K562 (cell line): ENCODE measurements at regions not wholly inside any gene's neighbourhood (a gene's known extent, or its start where the extent isn't known, plus 50 kb on each side); places are given as distances from the start of the nearest gene placed in this dataset.

Source experiments
- HMG20A ChIP-seq: fragments of 450-650 bp; formaldehyde crosslinking; conservative IDR thresholded peaks from 2 replicates; pipeline ENCODE4 v1.4.0; 2020; ENCODE audit warnings: mild to moderate bottlenecking, mixed read lengths
- MAFF ChIP-seq: IDR thresholded peaks from 2 replicates; pipeline ENCODE4 v1.6.1; 2012; ENCODE audit warnings: low read length, improper control_type of control experiment
- MAFG ChIP-seq: fragments of 450-650 bp; conservative IDR thresholded peaks from 2 replicates; pipeline ENCODE4 v1.6.1; 2016; ENCODE audit warnings: missing genetic modification characterization, missing compliant biosample characterization
- MAFK ChIP-seq: IDR thresholded peaks from 2 replicates; pipeline ENCODE4 v1.6.1; 2011; ENCODE audit warnings: low read length, improper control_type of control experiment
- MYC ChIP-seq, 2 experiments: fragments of 250-450 bp in 1 of 2; sonication (Bioruptor Pico) in 1 of 2; IDR thresholded peaks; 2 replicates each; pipeline versions ENCODE4 v1.5.1 to v1.6.1; 2012 to 2021; ENCODE audit warnings: low read depth in 2 of 2, borderline replicate concordance in 1 of 2, improper control_type of control experiment in 1 of 2, low read length in 1 of 2, mild to moderate bottlenecking in 1 of 2, moderate library complexity in 1 of 2
- NR2C2 ChIP-seq, 2 experiments: fragments of 200-800 bp in 1 of 2; sonication (Bioruptor generic) in 1 of 2; sonication (generic) in 1 of 2; formaldehyde crosslinking in 1 of 2; IDR thresholded peaks; 2 replicates each; pipeline versions ENCODE4 v1.6.1 to v1.8.0; 2016 to 2022; ENCODE audit warnings: mild to moderate bottlenecking in 1 of 2, missing compliant biosample characterization in 1 of 2, missing genetic modification characterization in 1 of 2, missing genetic modification reagents in 1 of 2
- ZNF146 ChIP-seq: IDR thresholded peaks from one replicate; pipeline ENCODE4 v1.6.1; 2018; ENCODE audit warnings: missing compliant biosample characterization; ENCODE audit not compliant: unreplicated experiment
- ZNF41 ChIP-seq: fragments of 250-450 bp; sonication (Bioruptor Pico); conservative IDR thresholded peaks from 2 replicates; pipeline ENCODE4 v1.4.0; 2020; ENCODE audit warnings: mild to moderate bottlenecking
- TF ChIP-seq, protein P1 (sequence below): fragments of 250-450 bp; sonication (Bioruptor Pico); IDR thresholded peaks from 2 replicates; pipeline ENCODE4 v1.4.0; 2020; ENCODE audit warnings: mild to moderate bottlenecking, moderate library complexity, borderline replicate concordance
- TF ChIP-seq, protein P2 (sequence below): sonication (generic); formaldehyde crosslinking; IDR thresholded peaks from 2 replicates; pipeline ENCODE4 v1.8.1; 2023; ENCODE audit warnings: mild to moderate bottlenecking, missing genetic modification reagents
- TF ChIP-seq, protein P3 (sequence below), 2 experiments: fragments of 450-650 bp; formaldehyde crosslinking in 1 of 2; IDR thresholded peaks; 2 replicates each; pipeline versions ENCODE4 v1.4.0 to v1.6.1; 2014 to 2020; ENCODE audit warnings: mild to moderate bottlenecking in 2 of 2, borderline replicate concordance in 1 of 2, low read depth in 1 of 2
- TF ChIP-seq, protein P4 (sequence below): sonication (generic); formaldehyde crosslinking; IDR thresholded peaks from 2 replicates; pipeline ENCODE4 v1.4.0; 2020; ENCODE audit warnings: mild to moderate bottlenecking, missing genetic modification reagents

DNA sequence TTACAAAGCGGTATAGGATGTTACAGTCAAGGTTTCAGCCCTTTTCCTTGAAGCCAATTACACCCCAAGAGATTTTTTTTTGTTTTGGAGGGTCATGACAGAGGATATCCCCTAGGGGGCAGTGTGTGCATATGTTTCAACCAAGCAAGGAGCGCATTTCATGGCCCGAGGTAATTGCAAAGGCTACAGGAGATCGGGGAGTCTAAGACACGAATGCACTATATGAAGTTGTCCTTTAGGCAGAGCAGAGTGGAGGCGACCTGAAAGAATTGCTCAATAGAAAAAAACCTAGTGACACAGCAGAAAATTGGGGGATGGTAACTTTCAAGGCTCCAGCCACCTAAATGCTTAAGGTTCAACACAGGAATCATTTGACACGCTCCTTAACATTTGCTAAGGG, 219.8 kb upstream of the PARD3B start (continued):
- TF ChIP-seq MYC (IDR thresholded peaks at IDR 0.05; ENCODE audit: low read depth, low read length) = 0 out of 2 replicates have a peak, but pooled peaks have one; percentile 31
- no peak for TF ChIP-seq MYC (CRISPR knock-in tag; IDR thresholded peaks at IDR 0.05; ENCODE audit: borderline replicate concordance, low read depth)
- peak; percentile 69 for TF ChIP-seq MAFF
- TF ChIP-seq, protein P1, sequence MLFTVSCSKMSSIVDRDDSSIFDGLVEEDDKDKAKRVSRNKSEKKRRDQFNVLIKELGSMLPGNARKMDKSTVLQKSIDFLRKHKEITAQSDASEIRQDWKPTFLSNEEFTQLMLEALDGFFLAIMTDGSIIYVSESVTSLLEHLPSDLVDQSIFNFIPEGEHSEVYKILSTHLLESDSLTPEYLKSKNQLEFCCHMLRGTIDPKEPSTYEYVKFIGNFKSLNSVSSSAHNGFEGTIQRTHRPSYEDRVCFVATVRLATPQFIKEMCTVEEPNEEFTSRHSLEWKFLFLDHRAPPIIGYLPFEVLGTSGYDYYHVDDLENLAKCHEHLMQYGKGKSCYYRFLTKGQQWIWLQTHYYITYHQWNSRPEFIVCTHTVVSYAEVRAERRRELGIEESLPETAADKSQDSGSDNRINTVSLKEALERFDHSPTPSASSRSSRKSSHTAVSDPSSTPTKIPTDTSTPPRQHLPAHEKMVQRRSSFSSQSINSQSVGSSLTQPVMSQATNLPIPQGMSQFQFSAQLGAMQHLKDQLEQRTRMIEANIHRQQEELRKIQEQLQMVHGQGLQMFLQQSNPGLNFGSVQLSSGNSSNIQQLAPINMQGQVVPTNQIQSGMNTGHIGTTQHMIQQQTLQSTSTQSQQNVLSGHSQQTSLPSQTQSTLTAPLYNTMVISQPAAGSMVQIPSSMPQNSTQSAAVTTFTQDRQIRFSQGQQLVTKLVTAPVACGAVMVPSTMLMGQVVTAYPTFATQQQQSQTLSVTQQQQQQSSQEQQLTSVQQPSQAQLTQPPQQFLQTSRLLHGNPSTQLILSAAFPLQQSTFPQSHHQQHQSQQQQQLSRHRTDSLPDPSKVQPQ (CRISPR knock-in tag) = no peak
- TF ChIP-seq, protein P2, sequence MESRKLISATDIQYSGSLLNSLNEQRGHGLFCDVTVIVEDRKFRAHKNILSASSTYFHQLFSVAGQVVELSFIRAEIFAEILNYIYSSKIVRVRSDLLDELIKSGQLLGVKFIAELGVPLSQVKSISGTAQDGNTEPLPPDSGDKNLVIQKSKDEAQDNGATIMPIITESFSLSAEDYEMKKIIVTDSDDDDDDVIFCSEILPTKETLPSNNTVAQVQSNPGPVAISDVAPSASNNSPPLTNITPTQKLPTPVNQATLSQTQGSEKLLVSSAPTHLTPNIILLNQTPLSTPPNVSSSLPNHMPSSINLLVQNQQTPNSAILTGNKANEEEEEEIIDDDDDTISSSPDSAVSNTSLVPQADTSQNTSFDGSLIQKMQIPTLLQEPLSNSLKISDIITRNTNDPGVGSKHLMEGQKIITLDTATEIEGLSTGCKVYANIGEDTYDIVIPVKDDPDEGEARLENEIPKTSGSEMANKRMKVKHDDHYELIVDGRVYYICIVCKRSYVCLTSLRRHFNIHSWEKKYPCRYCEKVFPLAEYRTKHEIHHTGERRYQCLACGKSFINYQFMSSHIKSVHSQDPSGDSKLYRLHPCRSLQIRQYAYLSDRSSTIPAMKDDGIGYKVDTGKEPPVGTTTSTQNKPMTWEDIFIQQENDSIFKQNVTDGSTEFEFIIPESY (CRISPR knock-in tag) = no peak
- TF ChIP-seq ZNF146 (CRISPR knock-in tag) = no peak
- no peak for TF ChIP-seq NR2C2 (CRISPR knock-in tag; IDR thresholded peaks at IDR 0.05)
- peak; percentile 25; the same call in 1 of the 2 replicates for TF ChIP-seq NR2C2 (tag; IDR thresholded peaks at IDR 0.05)
- TF ChIP-seq, protein P3, sequence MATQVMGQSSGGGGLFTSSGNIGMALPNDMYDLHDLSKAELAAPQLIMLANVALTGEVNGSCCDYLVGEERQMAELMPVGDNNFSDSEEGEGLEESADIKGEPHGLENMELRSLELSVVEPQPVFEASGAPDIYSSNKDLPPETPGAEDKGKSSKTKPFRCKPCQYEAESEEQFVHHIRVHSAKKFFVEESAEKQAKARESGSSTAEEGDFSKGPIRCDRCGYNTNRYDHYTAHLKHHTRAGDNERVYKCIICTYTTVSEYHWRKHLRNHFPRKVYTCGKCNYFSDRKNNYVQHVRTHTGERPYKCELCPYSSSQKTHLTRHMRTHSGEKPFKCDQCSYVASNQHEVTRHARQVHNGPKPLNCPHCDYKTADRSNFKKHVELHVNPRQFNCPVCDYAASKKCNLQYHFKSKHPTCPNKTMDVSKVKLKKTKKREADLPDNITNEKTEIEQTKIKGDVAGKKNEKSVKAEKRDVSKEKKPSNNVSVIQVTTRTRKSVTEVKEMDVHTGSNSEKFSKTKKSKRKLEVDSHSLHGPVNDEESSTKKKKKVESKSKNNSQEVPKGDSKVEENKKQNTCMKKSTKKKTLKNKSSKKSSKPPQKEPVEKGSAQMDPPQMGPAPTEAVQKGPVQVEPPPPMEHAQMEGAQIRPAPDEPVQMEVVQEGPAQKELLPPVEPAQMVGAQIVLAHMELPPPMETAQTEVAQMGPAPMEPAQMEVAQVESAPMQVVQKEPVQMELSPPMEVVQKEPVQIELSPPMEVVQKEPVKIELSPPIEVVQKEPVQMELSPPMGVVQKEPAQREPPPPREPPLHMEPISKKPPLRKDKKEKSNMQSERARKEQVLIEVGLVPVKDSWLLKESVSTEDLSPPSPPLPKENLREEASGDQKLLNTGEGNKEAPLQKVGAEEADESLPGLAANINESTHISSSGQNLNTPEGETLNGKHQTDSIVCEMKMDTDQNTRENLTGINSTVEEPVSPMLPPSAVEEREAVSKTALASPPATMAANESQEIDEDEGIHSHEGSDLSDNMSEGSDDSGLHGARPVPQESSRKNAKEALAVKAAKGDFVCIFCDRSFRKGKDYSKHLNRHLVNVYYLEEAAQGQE (IDR thresholded peaks at IDR 0.05; ENCODE audit: borderline replicate concordance) = peak; percentile 85
- TF ChIP-seq, protein P3 (CRISPR knock-in tag; IDR thresholded peaks at IDR 0.05; ENCODE audit: low read depth) = no peak
- no peak for TF ChIP-seq HMG20A (CRISPR knock-in tag)
- TF ChIP-seq, protein P4, sequence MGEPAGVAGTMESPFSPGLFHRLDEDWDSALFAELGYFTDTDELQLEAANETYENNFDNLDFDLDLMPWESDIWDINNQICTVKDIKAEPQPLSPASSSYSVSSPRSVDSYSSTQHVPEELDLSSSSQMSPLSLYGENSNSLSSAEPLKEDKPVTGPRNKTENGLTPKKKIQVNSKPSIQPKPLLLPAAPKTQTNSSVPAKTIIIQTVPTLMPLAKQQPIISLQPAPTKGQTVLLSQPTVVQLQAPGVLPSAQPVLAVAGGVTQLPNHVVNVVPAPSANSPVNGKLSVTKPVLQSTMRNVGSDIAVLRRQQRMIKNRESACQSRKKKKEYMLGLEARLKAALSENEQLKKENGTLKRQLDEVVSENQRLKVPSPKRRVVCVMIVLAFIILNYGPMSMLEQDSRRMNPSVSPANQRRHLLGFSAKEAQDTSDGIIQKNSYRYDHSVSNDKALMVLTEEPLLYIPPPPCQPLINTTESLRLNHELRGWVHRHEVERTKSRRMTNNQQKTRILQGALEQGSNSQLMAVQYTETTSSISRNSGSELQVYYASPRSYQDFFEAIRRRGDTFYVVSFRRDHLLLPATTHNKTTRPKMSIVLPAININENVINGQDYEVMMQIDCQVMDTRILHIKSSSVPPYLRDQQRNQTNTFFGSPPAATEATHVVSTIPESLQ (CRISPR knock-in tag) = no peak
- peak; percentile 92 for TF ChIP-seq MAFG
- TF ChIP-seq ZNF41 (CRISPR knock-in tag) = no peak
- peak; percentile 54; the same call in 1 of the 2 replicates for TF ChIP-seq MAFK
